ENCODE measurements at regions not wholly inside any gene's neighbourhood (a gene's known extent, or its start where the extent isn't known, plus 50 kb on each side); places are given as distances from the start of the nearest gene placed in this dataset.
A peak's percentile ranks its signal among the peaks of the same experiment; 100 is the strongest.

GRCh38 chr6:56863366-56863765 lies 91.5 kb upstream of the BEND6 start:
- no peak for DNase-seq

- no peak for DNase-seq
Observed at GRCh38 chr6:56862415-56863175, 92.3 kb upstream of the BEND6 start.

GRCh38 chr6:56860475-56860874 lies 94.4 kb upstream of the BEND6 start:
- no peak for DNase-seq

GRCh38 chr6:56856036-56856580 lies 98.8 kb upstream of the BEND6 start:
- no peak for DNase-seq

- DNase-seq, result no peak
Observed at GRCh38 chr6:56854086-56854485, 100.8 kb upstream of the BEND6 start.

- DNase-seq, result no peak
Observed at GRCh38 chr6:56853541-56853940, 101.4 kb upstream of the BEND6 start.

- DNase-seq, result no peak
Observed at GRCh38 chr6:56852260-56853010, 102.5 kb upstream of the BEND6 start.

GRCh38 chr6:56851541-56852259 lies 103.2 kb upstream of the BEND6 start:
- peak; percentile 35 for DNase-seq

GRCh38 chr6:56851074-56851473 lies 103.8 kb upstream of the BEND6 start:
- no peak for DNase-seq

- no peak for DNase-seq
Observed at GRCh38 chr6:56850626-56851025, 104.3 kb upstream of the BEND6 start.

- no peak for DNase-seq
Observed at GRCh38 chr6:56849896-56850295, 105.0 kb upstream of the BEND6 start.

- no peak for DNase-seq
Observed at GRCh38 chr6:56848105-56848504, 106.8 kb upstream of the BEND6 start.

GRCh38 chr6:56845032-56845431 lies 109.9 kb upstream of the BEND6 start:
- no peak for DNase-seq

GRCh38 chr6:56843476-56844349 lies 111.2 kb upstream of the BEND6 start:
- DNase-seq, result peak; percentile 62

GRCh38 chr6:56842686-56843475 lies 112.0 kb upstream of the BEND6 start:
- DNase-seq, result peak; percentile 6

- no peak for DNase-seq
Observed at GRCh38 chr6:56841751-56842150, 113.2 kb upstream of the BEND6 start.

GRCh38 chr6:56841381-56841749 lies 113.5 kb upstream of the BEND6 start:
- DNase-seq, result no peak

- DNase-seq, result no peak
Observed at GRCh38 chr6:56840467-56841380, 114.2 kb upstream of the BEND6 start.

GRCh38 chr6:56839533-56840183 lies 115.2 kb upstream of the BEND6 start:
- DNase-seq, result no peak

GRCh38 chr6:56838965-56839364 lies 115.9 kb upstream of the BEND6 start:
- no peak for DNase-seq

All from CD4-positive, alpha-beta T cell treated with Interleukin-12 subunit alpha and Interleukin-12 subunit beta, for 1 hour (primary cell).